ENCODE measurements at regions not wholly inside any gene's neighbourhood (a gene's known extent, or its start where the extent isn't known, plus 50 kb on each side); places are given as distances from the start of the nearest gene placed in this dataset.

GRCh38 chr6:92848901-92849300, 570.5 kb downstream of the EPHA7 start:
- TF ChIP-seq CTCF (IDR thresholded peaks at IDR 0.05) (no peak), POLR2A (IDR thresholded peaks at IDR 0.05) (no peak), POLR2AphosphoS5 (IDR thresholded peaks at IDR 0.05; ENCODE audit: insufficient read depth in 1 of 2, low read depth in 1 of 2) (no peak)
